Calu3 (cell line): ENCODE measurements at regions not wholly inside any gene's neighbourhood (a gene's known extent, or its start where the extent isn't known, plus 50 kb on each side); places are given as distances from the start of the nearest gene placed in this dataset.

Experiments
- BruUV-seq: library from RNA; stranded (reverse); fragments of 400-500 nt; replicated peaks from 2 replicates; lab custom pipeline; 2021; lab: Mats Ljungman, UMichigan
- CTCF ChIA-PET: fragments of 300-600 bp; sonication (Branson Sonifier 250); formaldehyde crosslinking; loops from one replicate; lab custom pipeline; 2022; ENCODE audit warnings: antibody characterized with exemption; lab: Charles Lee
- DNase-seq: peaks from one replicate; pipeline ENCODE4 v3.0.0; 2022
- H3K27ac Mint-ChIP-seq: one replicate; pipeline ENCODE4 v1.8.0; 2022; ENCODE audit warnings: mixed read lengths; ENCODE audit not compliant: unreplicated experiment
- H3K27me3 Mint-ChIP-seq: one replicate; pipeline ENCODE4 v1.8.0; 2022; ENCODE audit warnings: mixed read lengths; ENCODE audit not compliant: unreplicated experiment
- H3K36me3 Mint-ChIP-seq: one replicate; pipeline ENCODE4 v1.8.0; 2022; ENCODE audit warnings: mild to moderate bottlenecking, moderate library complexity, mixed read lengths; ENCODE audit not compliant: insufficient read depth, unreplicated experiment
- H3K4me1 Mint-ChIP-seq: one replicate; pipeline ENCODE4 v1.8.0; 2022; ENCODE audit warnings: mild to moderate bottlenecking, low read depth, mixed read lengths; ENCODE audit not compliant: unreplicated experiment
- H3K4me3 Mint-ChIP-seq: one replicate; pipeline ENCODE4 v1.8.0; 2022; ENCODE audit warnings: mild to moderate bottlenecking, low read depth, moderate library complexity, mixed read lengths; ENCODE audit not compliant: unreplicated experiment
- H3K9me3 Mint-ChIP-seq: one replicate; pipeline ENCODE4 v1.8.0; 2022; ENCODE audit warnings: low read depth, mixed read lengths; ENCODE audit not compliant: unreplicated experiment
- CTCF ChIP-seq: fragments of 200-600 bp; IDR thresholded peaks from one replicate; pipeline ENCODE4 v1.8.0; 2022; ENCODE audit warnings: antibody characterized with exemption; ENCODE audit not compliant: unreplicated experiment
- intact Hi-C: fragments of 100-400 bp; cut with micrococcal nuclease; formaldehyde crosslinking; loops from one replicate; pipeline ENCODE4 v1.10.0; 2022; ENCODE audit not compliant: unreplicated experiment

- no peak for DNase-seq
- no TSS peak for BruUV-seq
- CTCF ChIA-PET = no interaction called here
- Mint-ChIP-seq H3K4me1 (no peaks in the 10 kb centered on the region), H3K9me3 (no peaks in the 10 kb centered on the region), H3K36me3 (no peaks in the 10 kb centered on the region), H3K27me3 (no peaks in the 10 kb centered on the region), H3K4me3 (no peak overlapping the region), H3K27ac (no peak overlapping the region)
- intact Hi-C loops = no loop called here
- TF ChIP-seq CTCF = no peak
Measured at GRCh38 chr6:90835596-90836212, 248.8 kb upstream of the MAP3K7 start.

GRCh38 chr6:90829311-90829710 is 242.4 kb upstream of the MAP3K7 start:
- no peaks in the 10 kb centered on the region for H3K9me3 Mint-ChIP-seq
- CTCF ChIA-PET = no interaction called here
- no peak overlapping the region for H3K27ac Mint-ChIP-seq
- intact Hi-C loops = no loop called here
- BruUV-seq = no TSS peak
- no peak for TF ChIP-seq CTCF
- H3K27me3 Mint-ChIP-seq = peaks cover 12% of the 10 kb centered on the region
- no peak overlapping the region for H3K4me3 Mint-ChIP-seq
- no peaks in the 10 kb centered on the region for H3K4me1 Mint-ChIP-seq
- no peaks in the 10 kb centered on the region for H3K36me3 Mint-ChIP-seq
- DNase-seq = no peak

GRCh38 chr6:90820436-90820835 is 233.6 kb upstream of the MAP3K7 start:
- TF ChIP-seq CTCF = no peak
- Mint-ChIP-seq H3K27me3 (no peaks in the 10 kb centered on the region), H3K4me3 (no peak overlapping the region), H3K4me1 (no peaks in the 10 kb centered on the region), H3K27ac (no peak overlapping the region), H3K9me3 (no peaks in the 10 kb centered on the region), H3K36me3 (no peaks in the 10 kb centered on the region)
- intact Hi-C loops = no loop called here
- BruUV-seq = no TSS peak
- CTCF ChIA-PET = no interaction called here
- DNase-seq = no peak

- Mint-ChIP-seq H3K4me3 (no peak overlapping the region), H3K9me3 (no peaks in the 10 kb centered on the region), H3K27ac (no peak overlapping the region), H3K36me3 (no peaks in the 10 kb centered on the region), H3K4me1 (no peaks in the 10 kb centered on the region), H3K27me3 (no peaks in the 10 kb centered on the region)
- no peak for DNase-seq
- intact Hi-C loops = no loop called here
- CTCF ChIA-PET = no interaction called here
- no TSS peak for BruUV-seq
- no peak for TF ChIP-seq CTCF
Measured at GRCh38 chr6:90819483-90819882, 232.6 kb upstream of the MAP3K7 start.
